WTC11 (cell line): ENCODE measurements at regions not wholly inside any gene's neighbourhood (a gene's known extent, or its start where the extent isn't known, plus 50 kb on each side); places are given as distances from the start of the nearest gene placed in this dataset.

Experiments used
- ATAC-seq: fragments of 200-7000 bp; cut with Tn5 transposase; 2 replicates; pipeline ENCODE4 v1.10.0; 2021; ENCODE audit warnings: mild to moderate bottlenecking, moderate library complexity
- CTCF ChIA-PET: fragments of 300-600 bp; sonication (Branson Sonifier 250); formaldehyde crosslinking; loops from one replicate; lab custom pipeline; 2021; ENCODE audit warnings: antibody characterized with exemption; lab: Charles Lee
- POLR2A ChIA-PET: fragments of 350-600 bp; sonication (Branson Sonifier 250); formaldehyde crosslinking; loops from one replicate; lab custom pipeline; 2021; ENCODE audit warnings: antibody characterized with exemption; lab: Charles Lee
- DNase-seq: peaks from one replicate; pipeline ENCODE4 v3.0.0; 2021; ENCODE audit warnings: low spot score
- H3K27ac Mint-ChIP-seq: 2 replicates; pipeline ENCODE4 v1.8.0; 2021; ENCODE audit warnings: mixed read lengths
- H3K27me3 Mint-ChIP-seq: 2 replicates; pipeline ENCODE4 v1.8.0; 2021; ENCODE audit warnings: low read depth, mild to moderate bottlenecking, moderate library complexity, mixed read lengths
- H3K36me3 Mint-ChIP-seq: 2 replicates; pipeline ENCODE4 v1.8.0; 2021; ENCODE audit warnings: mixed read lengths
- H3K4me1 Mint-ChIP-seq: 2 replicates; pipeline ENCODE4 v1.8.0; 2022; ENCODE audit warnings: mixed read lengths
- H3K4me3 Mint-ChIP-seq: 2 replicates; pipeline ENCODE4 v1.8.0; 2021; ENCODE audit warnings: mild to moderate bottlenecking, moderate library complexity, mixed read lengths
- H3K9me3 Mint-ChIP-seq: 2 replicates; pipeline ENCODE4 v1.8.0; 2021; ENCODE audit warnings: mixed read lengths
- ATF1 ChIP-seq: sonication (generic); formaldehyde crosslinking; IDR thresholded peaks from 2 replicates; pipeline ENCODE4 v1.8.1; 2023; ENCODE audit warnings: mild to moderate bottlenecking, moderate library complexity, missing genetic modification reagents
- CBFB ChIP-seq: sonication (generic); formaldehyde crosslinking; IDR thresholded peaks from 2 replicates; pipeline ENCODE4 v1.8.1; 2022; ENCODE audit warnings: mild to moderate bottlenecking, low read depth, missing genetic modification reagents
- EMX1 ChIP-seq: fragments of 250-450 bp; sonication (Bioruptor Pico); IDR thresholded peaks from 2 replicates; pipeline ENCODE4 v1.8.0; 2021; ENCODE audit warnings: mild to moderate bottlenecking
- MYBL2 ChIP-seq: sonication (generic); formaldehyde crosslinking; IDR thresholded peaks from 2 replicates; pipeline ENCODE4 v1.8.1; 2023; ENCODE audit warnings: mild to moderate bottlenecking, moderate library complexity, missing genetic modification reagents
- NFYB ChIP-seq: sonication (generic); formaldehyde crosslinking; conservative IDR thresholded peaks from 2 replicates; pipeline ENCODE4 v1.8.0; 2022; ENCODE audit warnings: low read depth, missing genetic modification reagents
- OVOL2 ChIP-seq: fragments of 250-450 bp; sonication (Bioruptor Pico); IDR thresholded peaks from 2 replicates; pipeline ENCODE4 v1.9.0; 2021; ENCODE audit warnings: mild to moderate bottlenecking, borderline replicate concordance
- TCF7 ChIP-seq: sonication (generic); formaldehyde crosslinking; IDR thresholded peaks from 2 replicates; pipeline ENCODE4 v1.8.0; 2022; ENCODE audit warnings: mild to moderate bottlenecking, low read depth, missing genetic modification reagents, moderate library complexity
- ZNF138 ChIP-seq: sonication (generic); formaldehyde crosslinking; conservative IDR thresholded peaks from 2 replicates; pipeline ENCODE4 v1.8.1; 2022; ENCODE audit warnings: mild to moderate bottlenecking, moderate library complexity, missing genetic modification reagents
- ZNF232 ChIP-seq: sonication (generic); formaldehyde crosslinking; IDR thresholded peaks from 2 replicates; pipeline ENCODE4 v1.8.0; 2022; ENCODE audit warnings: mild to moderate bottlenecking, missing genetic modification reagents
- ZNF317 ChIP-seq: sonication (generic); formaldehyde crosslinking; IDR thresholded peaks from 2 replicates; pipeline ENCODE4 v1.8.1; 2023; ENCODE audit warnings: low read depth, mild to moderate bottlenecking, moderate library complexity, missing genetic modification reagents, borderline replicate concordance
- ZNF423 ChIP-seq: fragments of 250-450 bp; sonication (Bioruptor Pico); IDR thresholded peaks from 2 replicates; pipeline ENCODE4 v2.1.2; 2022; ENCODE audit warnings: mild to moderate bottlenecking, moderate library complexity
- TF ChIP-seq, protein P1 (sequence below): sonication (generic); formaldehyde crosslinking; conservative IDR thresholded peaks from 2 replicates; pipeline ENCODE4 v1.8.1; 2022; ENCODE audit warnings: mild to moderate bottlenecking, missing genetic modification reagents
- TF ChIP-seq, protein P2 (sequence below): sonication (generic); formaldehyde crosslinking; IDR thresholded peaks from 2 replicates; pipeline ENCODE4 v1.8.1; 2023; ENCODE audit warnings: mild to moderate bottlenecking, missing genetic modification reagents, moderate library complexity
- TF ChIP-seq, protein P3 (sequence below): sonication (generic); formaldehyde crosslinking; IDR thresholded peaks from 2 replicates; pipeline ENCODE4 v1.8.0; 2023; ENCODE audit warnings: mild to moderate bottlenecking, missing genetic modification reagents
- TF ChIP-seq, protein P4 (sequence below): sonication (generic); formaldehyde crosslinking; IDR thresholded peaks from 2 replicates; pipeline ENCODE4 v1.8.1; 2022; ENCODE audit warnings: missing genetic modification reagents, borderline replicate concordance
- TF ChIP-seq, protein P5 (sequence below): fragments of 200-600 bp; IDR thresholded peaks from 2 replicates; pipeline ENCODE4 v1.8.0; 2022; ENCODE audit warnings: antibody characterized with exemption
- TF ChIP-seq, protein P6 (sequence below): sonication (generic); formaldehyde crosslinking; IDR thresholded peaks from 2 replicates; pipeline ENCODE4 v1.8.0; 2022; ENCODE audit warnings: mild to moderate bottlenecking, missing genetic modification reagents
- TF ChIP-seq, protein P7 (sequence below): sonication (generic); formaldehyde crosslinking; IDR thresholded peaks from 2 replicates; pipeline ENCODE4 v1.8.0; 2022; ENCODE audit warnings: mild to moderate bottlenecking, missing genetic modification reagents
- TF ChIP-seq, protein P8 (sequence below): sonication (generic); formaldehyde crosslinking; IDR thresholded peaks from 2 replicates; pipeline ENCODE4 v1.8.1; 2023; ENCODE audit warnings: mild to moderate bottlenecking, missing genetic modification reagents, moderate library complexity
- TF ChIP-seq, protein P9 (sequence below): sonication (generic); formaldehyde crosslinking; IDR thresholded peaks from 2 replicates; pipeline ENCODE4 v1.8.1; 2023; ENCODE audit warnings: mild to moderate bottlenecking, missing genetic modification reagents
- TF ChIP-seq, protein P10 (sequence below): sonication (generic); formaldehyde crosslinking; IDR thresholded peaks from 2 replicates; pipeline ENCODE4 v1.8.1; 2022; ENCODE audit warnings: mild to moderate bottlenecking, missing genetic modification reagents, moderate library complexity, borderline replicate concordance

DNA sequence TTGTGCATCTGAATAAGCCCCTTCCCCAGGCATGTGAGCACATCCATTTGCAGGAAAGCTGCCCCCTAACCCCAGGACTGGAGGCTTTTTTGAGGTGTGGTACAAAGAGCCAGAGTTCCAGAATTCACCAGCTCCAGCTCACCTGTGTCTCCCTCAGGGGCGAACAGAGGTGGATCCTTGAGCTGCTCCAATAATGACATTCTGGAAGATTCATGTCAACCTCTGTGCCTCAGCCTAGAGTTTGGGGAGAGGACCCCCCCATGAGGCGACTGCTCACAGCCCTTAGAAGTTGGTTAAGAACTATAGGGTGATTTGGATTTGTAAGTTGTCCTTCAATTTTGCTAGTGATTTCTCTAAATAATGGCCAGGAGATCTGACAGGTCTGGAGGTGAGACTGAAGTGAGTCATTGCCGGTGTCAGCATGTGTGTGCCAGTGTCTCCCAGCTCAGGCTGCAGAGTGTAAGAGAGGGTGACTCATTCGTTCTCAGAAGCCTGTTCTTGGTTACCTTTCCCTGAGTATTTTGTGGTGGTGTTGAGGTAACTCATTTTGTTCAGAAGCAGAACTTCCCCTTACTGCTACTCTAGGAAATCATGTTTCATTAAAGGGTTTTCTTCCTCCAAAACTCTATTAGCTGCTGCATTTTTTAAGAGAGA lies 136.9 kb upstream of the TOPAZ1 start:
- no peak overlapping the region for H3K27ac Mint-ChIP-seq

DNA sequence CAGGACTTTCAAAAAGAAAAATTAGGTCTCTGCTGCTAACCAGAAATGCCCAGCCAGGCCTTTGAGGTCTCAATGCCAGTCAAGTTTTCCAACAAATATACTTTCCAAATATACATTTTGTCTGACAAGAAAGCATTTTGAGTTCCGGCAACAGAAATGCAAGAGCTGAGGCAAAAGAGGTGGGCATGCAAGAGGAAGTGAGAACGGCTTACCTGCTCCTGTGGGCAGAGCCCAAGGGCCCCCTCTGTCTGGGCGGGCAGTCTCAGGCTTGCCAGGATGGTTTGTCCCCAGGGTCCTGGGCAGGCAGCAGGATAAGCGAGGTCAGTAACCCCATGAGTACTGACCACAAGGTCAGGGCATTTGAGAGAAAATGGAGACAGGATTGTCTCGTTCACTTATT lies 136.1 kb upstream of the TOPAZ1 start:
- Mint-ChIP-seq H3K36me3 (no peaks in the 10 kb centered on the region), H3K27ac (no peak overlapping the region), H3K4me1 (peaks cover 16% of the 10 kb centered on the region), H3K4me3 (no peak overlapping the region), H3K27me3 (no peaks in the 10 kb centered on the region; the same call in 1 of the 2 replicates), H3K9me3 (no peaks in the 10 kb centered on the region)
- ChIA-PET CTCF (interaction anchor here (1.3 to 2.4 kb wide), 2 partner anchors 19 to 250 kb away, joined by 3 to 9 read pairs; no protein-coding TSS in a partner anchor), POLR2A (no interaction called here)
- ATAC-seq (no peak), DNase-seq (no peak)
- no peak for TF ChIP-seq ZNF423 (CRISPR knock-in tag)
- no peak for TF ChIP-seq ATF1 (CRISPR knock-in tag)
- TF ChIP-seq CBFB (CRISPR knock-in tag) = no peak
- TF ChIP-seq, protein P1, sequence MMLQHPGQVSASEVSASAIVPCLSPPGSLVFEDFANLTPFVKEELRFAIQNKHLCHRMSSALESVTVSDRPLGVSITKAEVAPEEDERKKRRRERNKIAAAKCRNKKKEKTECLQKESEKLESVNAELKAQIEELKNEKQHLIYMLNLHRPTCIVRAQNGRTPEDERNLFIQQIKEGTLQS (CRISPR knock-in tag) = no peak
- TF ChIP-seq NFYB (CRISPR knock-in tag) = no peak
- TF ChIP-seq, protein P2, sequence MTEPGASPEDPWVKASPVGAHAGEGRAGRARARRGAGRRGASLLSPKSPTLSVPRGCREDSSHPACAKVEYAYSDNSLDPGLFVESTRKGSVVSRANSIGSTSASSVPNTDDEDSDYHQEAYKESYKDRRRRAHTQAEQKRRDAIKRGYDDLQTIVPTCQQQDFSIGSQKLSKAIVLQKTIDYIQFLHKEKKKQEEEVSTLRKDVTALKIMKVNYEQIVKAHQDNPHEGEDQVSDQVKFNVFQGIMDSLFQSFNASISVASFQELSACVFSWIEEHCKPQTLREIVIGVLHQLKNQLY = no peak
- TF ChIP-seq, protein P3, sequence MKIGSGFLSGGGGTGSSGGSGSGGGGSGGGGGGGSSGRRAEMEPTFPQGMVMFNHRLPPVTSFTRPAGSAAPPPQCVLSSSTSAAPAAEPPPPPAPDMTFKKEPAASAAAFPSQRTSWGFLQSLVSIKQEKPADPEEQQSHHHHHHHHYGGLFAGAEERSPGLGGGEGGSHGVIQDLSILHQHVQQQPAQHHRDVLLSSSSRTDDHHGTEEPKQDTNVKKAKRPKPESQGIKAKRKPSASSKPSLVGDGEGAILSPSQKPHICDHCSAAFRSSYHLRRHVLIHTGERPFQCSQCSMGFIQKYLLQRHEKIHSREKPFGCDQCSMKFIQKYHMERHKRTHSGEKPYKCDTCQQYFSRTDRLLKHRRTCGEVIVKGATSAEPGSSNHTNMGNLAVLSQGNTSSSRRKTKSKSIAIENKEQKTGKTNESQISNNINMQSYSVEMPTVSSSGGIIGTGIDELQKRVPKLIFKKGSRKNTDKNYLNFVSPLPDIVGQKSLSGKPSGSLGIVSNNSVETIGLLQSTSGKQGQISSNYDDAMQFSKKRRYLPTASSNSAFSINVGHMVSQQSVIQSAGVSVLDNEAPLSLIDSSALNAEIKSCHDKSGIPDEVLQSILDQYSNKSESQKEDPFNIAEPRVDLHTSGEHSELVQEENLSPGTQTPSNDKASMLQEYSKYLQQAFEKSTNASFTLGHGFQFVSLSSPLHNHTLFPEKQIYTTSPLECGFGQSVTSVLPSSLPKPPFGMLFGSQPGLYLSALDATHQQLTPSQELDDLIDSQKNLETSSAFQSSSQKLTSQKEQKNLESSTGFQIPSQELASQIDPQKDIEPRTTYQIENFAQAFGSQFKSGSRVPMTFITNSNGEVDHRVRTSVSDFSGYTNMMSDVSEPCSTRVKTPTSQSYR (CRISPR knock-in tag) = no peak

More for the DNA sequence above, 136.9 kb upstream of the TOPAZ1 start:
- no peak for TF ChIP-seq ZNF138 (CRISPR knock-in tag)
- TF ChIP-seq, protein P4, sequence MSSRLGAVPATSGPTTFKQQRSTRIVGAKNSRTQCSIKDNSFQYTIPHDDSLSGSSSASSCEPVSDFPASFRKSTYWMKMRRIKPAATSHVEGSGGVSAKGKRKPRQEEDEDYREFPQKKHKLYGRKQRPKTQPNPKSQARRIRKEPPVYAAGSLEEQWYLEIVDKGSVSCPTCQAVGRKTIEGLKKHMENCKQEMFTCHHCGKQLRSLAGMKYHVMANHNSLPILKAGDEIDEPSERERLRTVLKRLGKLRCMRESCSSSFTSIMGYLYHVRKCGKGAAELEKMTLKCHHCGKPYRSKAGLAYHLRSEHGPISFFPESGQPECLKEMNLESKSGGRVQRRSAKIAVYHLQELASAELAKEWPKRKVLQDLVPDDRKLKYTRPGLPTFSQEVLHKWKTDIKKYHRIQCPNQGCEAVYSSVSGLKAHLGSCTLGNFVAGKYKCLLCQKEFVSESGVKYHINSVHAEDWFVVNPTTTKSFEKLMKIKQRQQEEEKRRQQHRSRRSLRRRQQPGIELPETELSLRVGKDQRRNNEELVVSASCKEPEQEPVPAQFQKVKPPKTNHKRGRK (CRISPR knock-in tag) = no peak
- TF ChIP-seq ZNF317 (CRISPR knock-in tag) = no peak
- TF ChIP-seq, protein P5, sequence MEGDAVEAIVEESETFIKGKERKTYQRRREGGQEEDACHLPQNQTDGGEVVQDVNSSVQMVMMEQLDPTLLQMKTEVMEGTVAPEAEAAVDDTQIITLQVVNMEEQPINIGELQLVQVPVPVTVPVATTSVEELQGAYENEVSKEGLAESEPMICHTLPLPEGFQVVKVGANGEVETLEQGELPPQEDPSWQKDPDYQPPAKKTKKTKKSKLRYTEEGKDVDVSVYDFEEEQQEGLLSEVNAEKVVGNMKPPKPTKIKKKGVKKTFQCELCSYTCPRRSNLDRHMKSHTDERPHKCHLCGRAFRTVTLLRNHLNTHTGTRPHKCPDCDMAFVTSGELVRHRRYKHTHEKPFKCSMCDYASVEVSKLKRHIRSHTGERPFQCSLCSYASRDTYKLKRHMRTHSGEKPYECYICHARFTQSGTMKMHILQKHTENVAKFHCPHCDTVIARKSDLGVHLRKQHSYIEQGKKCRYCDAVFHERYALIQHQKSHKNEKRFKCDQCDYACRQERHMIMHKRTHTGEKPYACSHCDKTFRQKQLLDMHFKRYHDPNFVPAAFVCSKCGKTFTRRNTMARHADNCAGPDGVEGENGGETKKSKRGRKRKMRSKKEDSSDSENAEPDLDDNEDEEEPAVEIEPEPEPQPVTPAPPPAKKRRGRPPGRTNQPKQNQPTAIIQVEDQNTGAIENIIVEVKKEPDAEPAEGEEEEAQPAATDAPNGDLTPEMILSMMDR = no peak
- no peak for TF ChIP-seq OVOL2 (CRISPR knock-in tag)
- no peak for TF ChIP-seq TCF7 (CRISPR knock-in tag)
- TF ChIP-seq, protein P6, sequence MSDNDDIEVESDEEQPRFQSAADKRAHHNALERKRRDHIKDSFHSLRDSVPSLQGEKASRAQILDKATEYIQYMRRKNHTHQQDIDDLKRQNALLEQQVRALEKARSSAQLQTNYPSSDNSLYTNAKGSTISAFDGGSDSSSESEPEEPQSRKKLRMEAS (CRISPR knock-in tag) = no peak
- no peak for TF ChIP-seq MYBL2 (CRISPR knock-in tag)
- no peak for TF ChIP-seq EMX1 (CRISPR knock-in tag)
- TF ChIP-seq, protein P7, sequence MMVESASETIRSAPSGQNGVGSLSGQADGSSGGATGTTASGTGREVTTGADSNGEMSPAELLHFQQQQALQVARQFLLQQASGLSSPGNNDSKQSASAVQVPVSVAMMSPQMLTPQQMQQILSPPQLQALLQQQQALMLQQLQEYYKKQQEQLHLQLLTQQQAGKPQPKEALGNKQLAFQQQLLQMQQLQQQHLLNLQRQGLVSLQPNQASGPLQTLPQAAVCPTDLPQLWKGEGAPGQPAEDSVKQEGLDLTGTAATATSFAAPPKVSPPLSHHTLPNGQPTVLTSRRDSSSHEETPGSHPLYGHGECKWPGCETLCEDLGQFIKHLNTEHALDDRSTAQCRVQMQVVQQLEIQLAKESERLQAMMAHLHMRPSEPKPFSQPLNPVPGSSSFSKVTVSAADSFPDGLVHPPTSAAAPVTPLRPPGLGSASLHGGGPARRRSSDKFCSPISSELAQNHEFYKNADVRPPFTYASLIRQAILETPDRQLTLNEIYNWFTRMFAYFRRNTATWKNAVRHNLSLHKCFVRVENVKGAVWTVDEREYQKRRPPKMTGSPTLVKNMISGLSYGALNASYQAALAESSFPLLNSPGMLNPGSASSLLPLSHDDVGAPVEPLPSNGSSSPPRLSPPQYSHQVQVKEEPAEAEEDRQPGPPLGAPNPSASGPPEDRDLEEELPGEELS (CRISPR knock-in tag) = no peak
- TF ChIP-seq, protein P8, sequence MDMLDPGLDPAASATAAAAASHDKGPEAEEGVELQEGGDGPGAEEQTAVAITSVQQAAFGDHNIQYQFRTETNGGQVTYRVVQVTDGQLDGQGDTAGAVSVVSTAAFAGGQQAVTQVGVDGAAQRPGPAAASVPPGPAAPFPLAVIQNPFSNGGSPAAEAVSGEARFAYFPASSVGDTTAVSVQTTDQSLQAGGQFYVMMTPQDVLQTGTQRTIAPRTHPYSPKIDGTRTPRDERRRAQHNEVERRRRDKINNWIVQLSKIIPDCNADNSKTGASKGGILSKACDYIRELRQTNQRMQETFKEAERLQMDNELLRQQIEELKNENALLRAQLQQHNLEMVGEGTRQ (CRISPR knock-in tag) = no peak
- TF ChIP-seq, protein P9, sequence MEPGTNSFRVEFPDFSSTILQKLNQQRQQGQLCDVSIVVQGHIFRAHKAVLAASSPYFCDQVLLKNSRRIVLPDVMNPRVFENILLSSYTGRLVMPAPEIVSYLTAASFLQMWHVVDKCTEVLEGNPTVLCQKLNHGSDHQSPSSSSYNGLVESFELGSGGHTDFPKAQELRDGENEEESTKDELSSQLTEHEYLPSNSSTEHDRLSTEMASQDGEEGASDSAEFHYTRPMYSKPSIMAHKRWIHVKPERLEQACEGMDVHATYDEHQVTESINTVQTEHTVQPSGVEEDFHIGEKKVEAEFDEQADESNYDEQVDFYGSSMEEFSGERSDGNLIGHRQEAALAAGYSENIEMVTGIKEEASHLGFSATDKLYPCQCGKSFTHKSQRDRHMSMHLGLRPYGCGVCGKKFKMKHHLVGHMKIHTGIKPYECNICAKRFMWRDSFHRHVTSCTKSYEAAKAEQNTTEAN (CRISPR knock-in tag) = no peak
- TF ChIP-seq, protein P10, sequence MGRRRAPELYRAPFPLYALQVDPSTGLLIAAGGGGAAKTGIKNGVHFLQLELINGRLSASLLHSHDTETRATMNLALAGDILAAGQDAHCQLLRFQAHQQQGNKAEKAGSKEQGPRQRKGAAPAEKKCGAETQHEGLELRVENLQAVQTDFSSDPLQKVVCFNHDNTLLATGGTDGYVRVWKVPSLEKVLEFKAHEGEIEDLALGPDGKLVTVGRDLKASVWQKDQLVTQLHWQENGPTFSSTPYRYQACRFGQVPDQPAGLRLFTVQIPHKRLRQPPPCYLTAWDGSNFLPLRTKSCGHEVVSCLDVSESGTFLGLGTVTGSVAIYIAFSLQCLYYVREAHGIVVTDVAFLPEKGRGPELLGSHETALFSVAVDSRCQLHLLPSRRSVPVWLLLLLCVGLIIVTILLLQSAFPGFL = no peak
- no peak for TF ChIP-seq ZNF232 (CRISPR knock-in tag)
- H3K4me3 Mint-ChIP-seq = no peak overlapping the region
- no peaks in the 10 kb centered on the region for H3K36me3 Mint-ChIP-seq
- CTCF ChIA-PET = interaction anchor here (1.3 to 2.4 kb wide), 2 partner anchors 18 to 249 kb away, joined by 3 to 9 read pairs; no protein-coding TSS in a partner anchor
- H3K4me1 Mint-ChIP-seq = peaks cover 19% of the 10 kb centered on the region
- ATAC-seq (no peak), DNase-seq (no peak)
- no peaks in the 10 kb centered on the region; the same call in none of the 2 replicates for H3K27me3 Mint-ChIP-seq
- POLR2A ChIA-PET = no interaction called here
- H3K9me3 Mint-ChIP-seq = no peaks in the 10 kb centered on the region
